Skeletal muscle tissue (tissue), 3 donors: ENCODE measurements at regions not wholly inside any gene's neighbourhood (a gene's known extent, or its start where the extent isn't known, plus 50 kb on each side); places are given as distances from the start of the nearest gene placed in this dataset.
A peak's percentile ranks its signal among the peaks of the same experiment; 100 is the strongest.

Experiments
- H3K27ac ChIP-seq: one replicate; pipeline ENCODE4 v1.7.0; 2013; ENCODE audit warnings: mild to moderate bottlenecking, low read depth, low read length, inconsistent platforms
- H3K27me3 ChIP-seq, 3 donors: one replicate each; pipeline ENCODE4 v1.7.0; 2013; ENCODE audit warnings: low read length in 3 of 3; ENCODE audit not compliant: control insufficient read depth in 3 of 3, insufficient read depth in 3 of 3
- H3K36me3 ChIP-seq, 3 donors: one replicate each; pipeline ENCODE4 v1.7.0; 2013; ENCODE audit warnings: low read length in 3 of 3; ENCODE audit not compliant: control insufficient read depth in 3 of 3, insufficient read depth in 3 of 3
- H3K4me1 ChIP-seq, 3 donors: one replicate each; pipeline ENCODE4 v1.7.0; 2013; ENCODE audit warnings: low read length in 3 of 3, mild to moderate bottlenecking in 3 of 3; ENCODE audit not compliant: control insufficient read depth in 3 of 3, insufficient read depth in 3 of 3
- H3K4me3 ChIP-seq, 3 donors: one replicate each; pipeline ENCODE4 v1.7.0; 2013; ENCODE audit warnings: low read length in 3 of 3
- H3K9ac ChIP-seq, 3 donors: one replicate each; pipeline ENCODE4 v1.7.0; 2013; ENCODE audit warnings: low read length in 3 of 3, mild to moderate bottlenecking in 3 of 3, moderate library complexity in 2 of 3, low read depth in 1 of 3
- H3K9me3 ChIP-seq, 3 donors: one replicate each; pipeline ENCODE4 v1.7.0; 2013; ENCODE audit warnings: low read length in 3 of 3; ENCODE audit not compliant: control insufficient read depth in 3 of 3
- donor health status: Osteomylitis.

DNA sequence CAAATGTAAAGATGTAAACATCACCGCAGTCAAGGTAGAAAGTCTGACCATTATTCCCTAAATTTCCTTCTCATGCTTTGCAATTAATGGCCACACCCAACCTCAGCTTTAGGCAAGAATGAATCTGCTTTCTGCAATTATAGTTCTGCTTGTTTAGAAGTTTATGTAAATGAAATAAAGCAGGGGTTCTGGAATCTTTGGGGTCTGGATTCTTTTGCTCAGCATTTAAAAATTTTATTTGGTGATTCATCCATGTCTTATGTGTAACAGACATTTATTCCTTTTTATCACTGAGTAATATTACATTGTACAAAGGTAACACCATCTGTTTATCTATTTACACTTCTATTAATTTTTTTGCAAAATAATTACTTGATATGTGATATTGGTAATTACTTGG is 613.6 kb downstream of the UTRN start:
- H3K4me1 ChIP-seq, result no peaks in the 10 kb centered on the region
- peaks cover 0 to 4% (median 0%) of the 10 kb centered on the region in 3 donors for H3K9me3 ChIP-seq
- H3K4me3 ChIP-seq, result no peak overlapping the region
- H3K36me3 ChIP-seq, result no peaks in the 10 kb centered on the region
- no peak overlapping the region for H3K9ac ChIP-seq
- no peak overlapping the region for H3K27ac ChIP-seq
- H3K27me3 ChIP-seq, result no peaks in the 10 kb centered on the region

GRCh38 chr6:144899161-144899560 is 614.0 kb downstream of the UTRN start:
- H3K4me1 ChIP-seq, result no peaks in the 10 kb centered on the region
- no peak overlapping the region for H3K27ac ChIP-seq
- no peak overlapping the region for H3K4me3 ChIP-seq
- no peaks in the 10 kb centered on the region for H3K36me3 ChIP-seq
- H3K9ac ChIP-seq, result no peak overlapping the region
- H3K9me3 ChIP-seq, result peaks cover 0 to 4% (median 0%) of the 10 kb centered on the region in 3 donors
- no peaks in the 10 kb centered on the region for H3K27me3 ChIP-seq

DNA sequence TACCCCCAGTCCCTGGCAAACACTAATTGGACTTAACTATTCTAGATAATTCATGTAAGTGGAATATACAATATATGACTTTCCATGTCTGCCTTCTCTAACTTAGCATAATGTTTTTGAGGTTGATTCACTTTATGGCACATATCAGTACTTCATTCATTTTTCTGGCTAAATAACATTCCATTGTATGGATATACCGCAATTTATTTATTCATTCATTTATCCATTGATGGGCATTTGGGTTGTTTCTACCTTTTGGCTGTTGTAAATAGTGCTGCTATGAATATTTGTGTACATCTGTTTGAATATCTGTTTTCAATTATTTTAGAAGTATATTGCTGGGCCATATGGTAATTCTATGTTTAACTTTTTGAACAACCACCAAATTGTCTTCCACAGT is 616.3 kb downstream of the UTRN start:
- H3K36me3 ChIP-seq, result no peaks in the 10 kb centered on the region
- H3K27ac ChIP-seq, result no peak overlapping the region
- H3K4me3 ChIP-seq, result no peak overlapping the region
- no peaks in the 10 kb centered on the region for H3K27me3 ChIP-seq
- no peak overlapping the region for H3K9ac ChIP-seq
- peaks cover 0 to 4% (median 0%) of the 10 kb centered on the region in 3 donors for H3K9me3 ChIP-seq
- H3K4me1 ChIP-seq, result no peaks in the 10 kb centered on the region

GRCh38 chr6:144908004-144908403 is 622.9 kb downstream of the UTRN start:
- Histone ChIP-seq H3K36me3 (no peaks in the 10 kb centered on the region), H3K9ac (no peak overlapping the region), H3K27me3 (no peaks in the 10 kb centered on the region), H3K27ac (no peak overlapping the region), H3K4me3 (no peak overlapping the region), H3K4me1 (peaks cover 0 to 2% (median 0%) of the 10 kb centered on the region in 3 donors), H3K9me3 (no peaks in the 10 kb centered on the region)

DNA sequence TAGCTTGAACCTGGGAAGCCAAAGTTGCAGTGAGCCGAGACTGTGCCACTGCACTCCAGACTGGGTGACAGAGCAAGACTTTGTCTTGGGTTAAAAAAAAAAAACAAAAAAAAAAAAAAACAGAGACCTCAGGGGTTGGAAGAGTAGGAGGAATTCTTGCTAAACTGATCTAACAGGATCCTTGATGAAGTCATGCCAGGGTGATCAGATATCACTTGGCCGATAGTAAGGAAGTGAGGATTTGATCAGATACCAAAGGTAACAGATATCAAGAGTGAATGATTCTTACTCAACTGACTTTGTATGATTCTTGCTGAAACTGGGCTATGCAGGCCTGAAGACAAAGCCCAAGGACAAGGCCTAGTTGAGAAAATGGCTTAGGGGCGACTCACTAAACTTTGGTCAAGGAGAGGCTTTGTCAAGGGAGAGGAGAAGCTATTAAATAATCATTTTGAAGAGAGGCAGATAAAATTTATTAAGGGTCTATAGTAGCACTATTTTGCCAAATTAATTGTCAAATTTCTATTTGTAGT is 624.7 kb downstream of the UTRN start:
- H3K9me3 ChIP-seq, result no peaks in the 10 kb centered on the region
- H3K9ac ChIP-seq, result no peak overlapping the region
- no peaks in the 10 kb centered on the region for H3K27me3 ChIP-seq
- no peak overlapping the region for H3K4me3 ChIP-seq
- no peak overlapping the region for H3K27ac ChIP-seq
- peaks cover 0 to 2% (median 0%) of the 10 kb centered on the region in 3 donors for H3K4me1 ChIP-seq
- H3K36me3 ChIP-seq, result no peaks in the 10 kb centered on the region

DNA sequence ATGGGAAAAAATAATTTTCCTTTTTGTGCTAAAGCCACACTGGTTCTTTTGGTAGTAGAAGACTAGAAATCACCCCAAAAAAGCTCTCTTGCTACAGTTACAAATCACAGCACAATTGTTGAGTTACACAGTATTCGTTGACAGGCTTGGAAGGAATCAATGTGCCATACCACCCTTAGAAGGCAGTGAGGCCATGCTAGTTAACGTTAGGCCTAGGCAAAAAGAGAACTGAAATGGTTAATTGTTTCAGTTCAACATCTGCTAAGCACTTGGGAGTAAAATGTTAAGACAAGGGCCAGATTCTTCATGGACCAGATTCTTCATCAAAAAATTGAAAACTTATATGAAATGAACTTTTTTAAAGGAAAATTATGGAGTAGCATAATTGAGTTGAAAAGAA is 626.2 kb downstream of the UTRN start:
- H3K4me3 ChIP-seq, result no peak overlapping the region
- H3K27me3 ChIP-seq, result no peaks in the 10 kb centered on the region
- no peak overlapping the region for H3K27ac ChIP-seq
- H3K36me3 ChIP-seq, result no peaks in the 10 kb centered on the region
- peaks cover 0 to 2% (median 0%) of the 10 kb centered on the region in 3 donors for H3K4me1 ChIP-seq
- H3K9ac ChIP-seq, result no peak overlapping the region
- no peaks in the 10 kb centered on the region for H3K9me3 ChIP-seq

DNA sequence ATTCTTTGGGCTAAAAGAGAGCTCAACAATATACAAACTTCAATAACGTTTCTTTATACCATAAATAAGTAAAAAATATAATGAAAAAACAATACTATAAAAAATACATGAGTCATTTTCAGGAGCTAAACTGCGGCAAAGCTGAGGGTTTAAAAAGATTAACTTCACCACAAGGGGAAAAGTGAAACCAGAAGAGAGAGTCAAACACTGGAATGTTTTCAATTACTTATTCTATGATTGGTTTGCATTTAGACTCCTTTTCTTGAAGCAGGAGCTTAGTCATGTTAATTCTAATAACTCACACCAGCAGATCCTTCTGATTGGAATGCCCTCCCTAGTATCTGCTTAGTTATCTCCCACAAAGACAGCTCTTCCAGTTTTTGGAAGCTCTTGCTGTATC is 627.3 kb downstream of the UTRN start:
- H3K9me3 ChIP-seq, result no peaks in the 10 kb centered on the region
- H3K27me3 ChIP-seq, result no peaks in the 10 kb centered on the region
- H3K36me3 ChIP-seq, result no peaks in the 10 kb centered on the region
- H3K4me1 ChIP-seq, result peaks cover 0 to 2% (median 0%) of the 10 kb centered on the region in 3 donors
- no peak overlapping the region for H3K4me3 ChIP-seq
- H3K9ac ChIP-seq, result peak overlapping the region in 1 of 3 donors; percentile 61
- H3K27ac ChIP-seq, result no peak overlapping the region

- Histone ChIP-seq H3K9ac (no peak overlapping the region), H3K36me3 (no peaks in the 10 kb centered on the region), H3K9me3 (no peaks in the 10 kb centered on the region), H3K4me3 (no peak overlapping the region), H3K27me3 (no peaks in the 10 kb centered on the region), H3K4me1 (no peaks in the 10 kb centered on the region), H3K27ac (no peak overlapping the region)
These were observed 632.9 kb downstream of the UTRN start for GRCh38 chr6:144918073-144918472.

GRCh38 chr6:144919560-144919959 is 634.4 kb downstream of the UTRN start:
- Histone ChIP-seq H3K9me3 (no peaks in the 10 kb centered on the region), H3K36me3 (no peaks in the 10 kb centered on the region), H3K4me1 (no peaks in the 10 kb centered on the region), H3K27ac (no peak overlapping the region), H3K4me3 (no peak overlapping the region), H3K27me3 (no peaks in the 10 kb centered on the region), H3K9ac (no peak overlapping the region)

- Histone ChIP-seq H3K36me3 (no peaks in the 10 kb centered on the region), H3K9ac (no peak overlapping the region)
These were observed 635.3 kb downstream of the UTRN start for GRCh38 chr6:144920391-144920961.

More at GRCh38 chr6:144920391-144920961, 635.3 kb downstream of the UTRN start:
- Histone ChIP-seq H3K9me3 (no peaks in the 10 kb centered on the region), H3K27ac (no peak overlapping the region), H3K4me3 (no peak overlapping the region), H3K4me1 (no peaks in the 10 kb centered on the region), H3K27me3 (no peaks in the 10 kb centered on the region)
